Mucosa of rectum (tissue), 2 donors: ENCODE measurements at regions not wholly inside any gene's neighbourhood (a gene's known extent, or its start where the extent isn't known, plus 50 kb on each side); places are given as distances from the start of the nearest gene placed in this dataset.

ENCODE experiments used
- H3K27ac ChIP-seq, 2 donors: one replicate each; pipeline ENCODE4 v1.7.0; 2013; ENCODE audit warnings: inconsistent platforms in 2 of 2, low read depth in 2 of 2, low read length in 2 of 2
- H3K27me3 ChIP-seq, 2 donors: one replicate each; pipeline ENCODE4 v1.7.0; 2013; ENCODE audit warnings: low read length in 2 of 2; ENCODE audit not compliant: control insufficient read depth in 2 of 2, insufficient read depth in 2 of 2
- H3K36me3 ChIP-seq, 2 donors: one replicate each; pipeline ENCODE4 v1.7.0; 2013; ENCODE audit warnings: low read length in 2 of 2; ENCODE audit not compliant: control insufficient read depth in 2 of 2, insufficient read depth in 2 of 2
- H3K4me1 ChIP-seq, 2 donors: one replicate each; pipeline ENCODE4 v1.7.0; 2013; ENCODE audit warnings: low read length in 2 of 2, mild to moderate bottlenecking in 1 of 2; ENCODE audit not compliant: control insufficient read depth in 2 of 2, insufficient read depth in 2 of 2
- H3K4me3 ChIP-seq, 2 donors: one replicate each; pipeline ENCODE4 v1.7.0; 2013; ENCODE audit warnings: low read length in 2 of 2
- H3K9ac ChIP-seq, 2 donors: one replicate each; pipeline ENCODE4 v1.7.0; 2013; ENCODE audit warnings: low read length in 2 of 2, low read depth in 1 of 2, mild to moderate bottlenecking in 1 of 2
- H3K9me3 ChIP-seq, 2 donors: one replicate each; pipeline ENCODE4 v1.7.0; 2013; ENCODE audit warnings: low read length in 2 of 2; ENCODE audit not compliant: control insufficient read depth in 2 of 2
- donor health status: healthy.
- donor health status: Normal muscosa, but diverticular disease.

DNA sequence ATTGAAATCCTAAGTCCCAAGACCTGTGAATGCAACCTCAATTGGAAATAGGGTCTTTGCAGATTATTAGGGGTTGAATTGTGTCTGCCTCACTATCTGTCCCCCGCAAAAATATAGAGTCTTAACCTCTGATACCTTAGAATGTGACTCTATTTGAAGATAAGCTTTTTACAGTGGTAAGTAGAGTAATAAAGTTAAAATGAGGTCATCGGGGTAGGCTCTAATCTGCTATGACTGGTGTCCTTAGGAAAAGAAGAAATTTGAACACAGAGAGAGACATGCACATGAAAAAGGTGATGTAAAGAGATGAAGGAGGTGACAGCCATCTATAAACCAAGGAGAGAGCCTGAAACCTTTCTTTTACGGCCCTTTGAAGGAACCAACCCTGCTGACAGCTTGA lies 287.1 kb upstream of the ADRA1B start:
- no peak overlapping the region for H3K9ac ChIP-seq
- no peaks in the 10 kb centered on the region for H3K27me3 ChIP-seq
- H3K36me3 ChIP-seq: no peaks in the 10 kb centered on the region
- no peaks in the 10 kb centered on the region for H3K4me1 ChIP-seq
- no peak overlapping the region for H3K4me3 ChIP-seq
- no peaks in the 10 kb centered on the region for H3K9me3 ChIP-seq
- H3K27ac ChIP-seq: no peak overlapping the region

DNA sequence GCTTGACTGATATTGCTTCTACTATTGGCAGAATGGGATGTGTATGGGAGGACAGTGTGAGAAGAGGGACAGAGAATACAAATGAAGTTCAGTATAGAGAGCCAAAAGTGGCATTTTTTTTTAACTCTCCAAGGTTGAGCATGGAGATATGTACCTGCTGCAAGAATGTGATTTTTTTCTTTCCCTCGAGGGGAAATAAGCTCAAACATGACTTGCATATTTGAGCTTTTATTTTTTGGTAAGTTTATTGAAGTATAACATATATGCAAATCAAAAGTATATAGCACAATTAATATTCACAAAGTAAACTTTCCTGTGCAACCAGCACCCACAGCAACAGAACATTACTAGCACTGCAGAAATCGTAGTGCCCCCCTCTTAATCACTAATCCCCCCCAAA lies 285.7 kb upstream of the ADRA1B start:
- Histone ChIP-seq H3K36me3 (no peaks in the 10 kb centered on the region), H3K4me3 (no peak overlapping the region), H3K4me1 (no peaks in the 10 kb centered on the region), H3K27ac (no peak overlapping the region), H3K9me3 (no peaks in the 10 kb centered on the region), H3K9ac (no peak overlapping the region), H3K27me3 (no peaks in the 10 kb centered on the region)

DNA sequence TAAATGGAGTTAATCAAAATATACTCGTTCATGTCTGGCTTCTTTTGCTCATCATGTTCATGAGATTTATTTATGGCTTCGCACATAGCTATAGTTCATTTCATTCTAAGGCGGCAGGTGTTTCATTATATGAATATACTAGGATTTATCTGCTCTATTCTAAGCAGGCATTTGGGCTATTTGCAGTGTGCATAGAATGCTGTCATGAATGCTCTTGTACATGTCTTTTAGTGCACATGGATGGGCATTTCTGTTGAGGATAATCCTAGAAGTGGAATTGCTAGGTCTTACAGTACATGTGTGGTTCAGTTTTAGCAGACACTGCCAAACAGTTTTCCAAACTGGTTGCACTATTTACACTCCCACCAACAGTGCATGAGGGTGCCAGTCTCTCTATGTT lies 285.3 kb upstream of the ADRA1B start:
- no peaks in the 10 kb centered on the region for H3K36me3 ChIP-seq
- H3K4me1 ChIP-seq: no peaks in the 10 kb centered on the region
- no peaks in the 10 kb centered on the region for H3K27me3 ChIP-seq
- no peak overlapping the region for H3K27ac ChIP-seq
- no peaks in the 10 kb centered on the region for H3K9me3 ChIP-seq
- no peak overlapping the region for H3K9ac ChIP-seq
- H3K4me3 ChIP-seq: no peak overlapping the region

GRCh38 chr5:159632866-159633265 lies 283.4 kb upstream of the ADRA1B start:
- Histone ChIP-seq H3K9ac (no peak overlapping the region), H3K27ac (no peak overlapping the region), H3K4me3 (no peak overlapping the region), H3K9me3 (no peaks in the 10 kb centered on the region), H3K27me3 (no peaks in the 10 kb centered on the region), H3K4me1 (no peaks in the 10 kb centered on the region), H3K36me3 (no peaks in the 10 kb centered on the region)

GRCh38 chr5:159638481-159638880 lies 277.8 kb upstream of the ADRA1B start:
- no peaks in the 10 kb centered on the region for H3K27me3 ChIP-seq
- no peak overlapping the region for H3K4me3 ChIP-seq
- H3K27ac ChIP-seq: no peak overlapping the region
- no peak overlapping the region for H3K9ac ChIP-seq
- H3K36me3 ChIP-seq: no peaks in the 10 kb centered on the region
- no peaks in the 10 kb centered on the region for H3K9me3 ChIP-seq
- no peaks in the 10 kb centered on the region for H3K4me1 ChIP-seq

DNA sequence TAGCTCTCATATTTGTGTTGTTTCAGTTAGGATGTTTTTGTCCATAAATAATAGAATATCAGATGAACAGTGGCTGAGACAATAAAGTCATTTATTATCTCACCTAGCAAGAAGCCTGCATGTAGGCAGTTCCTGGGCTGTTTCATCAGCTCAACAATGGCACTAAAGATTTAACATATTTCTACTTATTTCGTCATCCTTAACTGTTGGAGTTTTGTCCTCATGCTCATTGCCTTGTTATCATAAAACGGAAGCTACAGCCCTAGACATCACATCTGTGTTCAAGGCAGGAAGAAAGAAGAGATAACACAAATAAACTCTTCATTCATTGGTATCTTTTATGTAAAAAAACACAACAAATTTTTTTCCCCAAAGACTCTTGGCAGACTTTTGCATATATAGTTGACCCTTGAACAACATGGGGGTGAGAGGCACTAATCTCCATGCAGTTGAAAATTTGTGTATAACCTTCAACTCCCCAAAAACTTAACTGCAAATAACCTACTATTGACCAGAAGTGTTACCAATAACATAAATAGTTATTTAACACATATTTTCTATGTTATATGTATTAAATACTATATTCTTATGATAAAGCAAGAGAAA lies 277.2 kb upstream of the ADRA1B start:
- H3K27me3 ChIP-seq: no peaks in the 10 kb centered on the region
- no peaks in the 10 kb centered on the region for H3K4me1 ChIP-seq
- H3K9ac ChIP-seq: no peak overlapping the region
- H3K9me3 ChIP-seq: no peaks in the 10 kb centered on the region
- no peak overlapping the region for H3K27ac ChIP-seq
- H3K4me3 ChIP-seq: no peak overlapping the region
- H3K36me3 ChIP-seq: no peaks in the 10 kb centered on the region

- Histone ChIP-seq H3K9ac (no peak overlapping the region), H3K27me3 (no peaks in the 10 kb centered on the region), H3K4me3 (no peak overlapping the region), H3K4me1 (no peaks in the 10 kb centered on the region), H3K36me3 (no peaks in the 10 kb centered on the region), H3K27ac (no peak overlapping the region), H3K9me3 (no peaks in the 10 kb centered on the region)
Observed at GRCh38 chr5:159639590-159639989, 276.7 kb upstream of the ADRA1B start.

DNA sequence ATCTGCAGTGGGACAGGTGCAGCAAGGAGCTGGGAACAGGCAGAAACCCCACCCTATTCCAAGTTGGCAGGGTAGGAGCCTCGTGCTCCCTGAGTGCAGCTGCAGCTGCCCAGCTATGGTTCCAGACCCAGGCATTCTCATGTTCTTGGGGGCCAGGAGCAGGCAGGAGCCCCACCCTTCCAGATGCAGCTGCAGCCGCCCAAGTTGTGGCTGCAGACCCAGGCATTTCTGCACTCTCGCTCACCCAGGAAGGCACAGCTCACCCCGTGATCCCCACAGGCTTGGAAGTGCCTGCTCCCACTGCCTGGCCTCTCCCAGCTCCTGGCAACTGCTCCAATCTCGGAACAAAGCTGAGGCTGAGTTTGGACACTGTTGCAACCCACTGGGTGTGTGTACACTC lies 275.8 kb upstream of the ADRA1B start:
- H3K27me3 ChIP-seq: no peaks in the 10 kb centered on the region
- no peak overlapping the region for H3K27ac ChIP-seq
- no peaks in the 10 kb centered on the region for H3K4me1 ChIP-seq
- H3K9me3 ChIP-seq: no peaks in the 10 kb centered on the region
- H3K9ac ChIP-seq: no peak overlapping the region
- H3K36me3 ChIP-seq: no peaks in the 10 kb centered on the region
- H3K4me3 ChIP-seq: no peak overlapping the region

GRCh38 chr5:159640921-159641320 lies 275.4 kb upstream of the ADRA1B start:
- Histone ChIP-seq H3K4me3 (no peak overlapping the region), H3K9ac (no peak overlapping the region), H3K36me3 (no peaks in the 10 kb centered on the region), H3K27ac (no peak overlapping the region), H3K9me3 (no peaks in the 10 kb centered on the region), H3K4me1 (no peaks in the 10 kb centered on the region), H3K27me3 (no peaks in the 10 kb centered on the region)

GRCh38 chr5:159641371-159642039 lies 274.8 kb upstream of the ADRA1B start:
- Histone ChIP-seq H3K27ac (no peak overlapping the region), H3K9ac (no peak overlapping the region), H3K36me3 (no peaks in the 10 kb centered on the region), H3K4me1 (no peaks in the 10 kb centered on the region), H3K27me3 (no peaks in the 10 kb centered on the region), H3K4me3 (no peak overlapping the region), H3K9me3 (no peaks in the 10 kb centered on the region)
